Right lobe of liver (tissue), 6 donors: ENCODE measurements at regions not wholly inside any gene's neighbourhood (a gene's known extent, or its start where the extent isn't known, plus 50 kb on each side); places are given as distances from the start of the nearest gene placed in this dataset.

Experiments used
- ATAC-seq, 4 donors: fragments of 200-7000 bp; cut with Tn5 transposase; one replicate each; pipeline ENCODE4 v1.9.1; 2020; ENCODE audit warnings: mild to moderate bottlenecking in 4 of 4, moderate library complexity in 4 of 4
- DNase-seq, 3 donors: peaks; one replicate each; pipeline ENCODE4 v3.0.0-alpha.2; 2020
- H3K27ac ChIP-seq, 3 donors: fragments of 200-600 bp; one replicate each; pipeline ENCODE4 v1.8.0; 2022
- H3K27me3 ChIP-seq, 2 donors: fragments of 200-600 bp; one replicate each; pipeline ENCODE4 v1.8.0; 2022
- H3K36me3 ChIP-seq, 4 donors: fragments of 200-600 bp; sonication (generic) in 1 of 4; one replicate each; pipeline versions ENCODE4 v1.5.1 to v1.8.0; 2017 to 2022; ENCODE audit warnings: control low read depth in 1 of 4
- H3K4me1 ChIP-seq, 4 donors: fragments of 200-600 bp; sonication (generic) in 1 of 4; one replicate each; pipeline versions ENCODE4 v1.5.1 to v1.8.0; 2017 to 2022; ENCODE audit warnings: control low read depth in 1 of 4
- H3K4me3 ChIP-seq, 3 donors: fragments of 200-600 bp; one replicate each; pipeline ENCODE4 v1.8.0; 2022
- H3K9me3 ChIP-seq, 4 donors: fragments of 200-600 bp; sonication (generic) in 1 of 4; one replicate each; pipeline versions ENCODE4 v1.5.1 to v1.8.0; 2017 to 2022; ENCODE audit warnings: control low read depth in 1 of 4
- POLR2A ChIP-seq: fragments of 450-650 bp; IDR thresholded peaks from one replicate; pipeline ENCODE4 v1.6.1; 2017; ENCODE audit warnings: antibody characterized with exemption, mild to moderate bottlenecking
- WGBS: methylation state at CpG from one replicate; pipeline ENCODE4 v1.1.6; 2018; ENCODE audit warnings: low coverage, low lambda C conversion rate; ENCODE audit not compliant: insufficient coverage; ENCODE audit errors: missing lambda C conversion rate; 5-methylcytosine and 5-hydroxymethylcytosine counted together
- intact Hi-C, 2 donors: fragments of 100-400 bp; cut with DNase I; formaldehyde crosslinking; loops; one replicate each; pipeline versions ENCODE4 v1.11.2 to v1.14.1; 2022
- TF ChIP-seq, protein P1 (sequence below), 4 donors: fragments of 200-600 bp in 3 of 4; fragments of 450-650 bp in 1 of 4; IDR thresholded peaks; one replicate each; pipeline versions ENCODE4 v1.5.1 to v1.8.0; 2016 to 2022; ENCODE audit warnings: antibody characterized with exemption in 4 of 4, mild to moderate bottlenecking in 2 of 4
- donor health status: DM: no; HTN: yes; CAD: no.
- donor health status: DM: no; HTN: no; CAD: no.
- donor health status: DM: no; HTN: no; CAD: no.
- donor health status: DM: no; HTN: yes; CAD: no.
- donor health status: DM: no; HTN: yes; CAD: no.

DNA sequence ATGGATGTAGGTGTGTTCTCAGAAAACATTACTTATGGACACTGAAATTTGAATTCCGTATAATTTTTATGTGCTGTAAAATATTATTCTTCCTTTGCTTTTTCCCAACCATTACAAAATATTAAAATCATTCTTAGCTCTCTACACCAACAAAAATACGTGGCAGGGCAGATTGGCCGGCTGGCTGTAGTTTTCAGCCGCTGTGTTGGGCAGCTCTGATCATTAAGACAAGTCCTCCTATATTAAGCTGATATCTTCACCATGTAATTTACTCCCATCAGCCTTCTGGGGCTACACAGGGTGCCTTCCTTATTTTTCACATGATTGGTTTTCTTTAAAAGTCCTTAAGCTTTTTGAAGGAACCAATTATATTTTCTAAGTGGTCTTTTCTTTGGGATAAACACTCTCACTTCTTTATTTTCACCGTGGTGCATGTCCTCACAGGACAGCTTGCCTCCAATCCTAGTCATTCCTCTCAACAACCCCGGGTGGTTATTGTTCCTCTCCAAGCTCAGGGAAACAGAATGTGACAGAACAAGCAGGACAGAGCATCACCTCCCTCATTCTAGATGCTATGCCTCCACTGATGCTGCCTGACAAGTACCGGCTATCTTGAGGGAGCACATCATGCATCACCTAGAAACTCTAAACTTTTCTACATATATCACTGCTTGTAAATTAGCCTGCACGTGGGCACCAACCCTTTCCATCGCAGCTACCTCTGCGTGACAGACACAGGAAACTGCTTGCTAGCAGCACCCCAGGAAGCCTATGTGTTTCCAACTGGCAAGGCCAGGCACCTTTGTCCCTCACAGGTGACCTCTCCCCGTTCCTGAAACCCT, 362.3 kb downstream of the MYCN start:
- ATAC-seq = no peak
- Histone ChIP-seq H3K36me3 (no peaks in the 10 kb centered on the region), H3K9me3 (no peaks in the 10 kb centered on the region), H3K4me1 (no peaks in the 10 kb centered on the region), H3K4me3 (no peak overlapping the region), H3K27ac (no peak overlapping the region), H3K27me3 (peaks cover 0 to 5% of the 10 kb centered on the region in 2 donors)
- 48% methylated on average over 7 of the region's 11 CpGs for WGBS
- DNase-seq = no peak
- TF ChIP-seq, protein P1, sequence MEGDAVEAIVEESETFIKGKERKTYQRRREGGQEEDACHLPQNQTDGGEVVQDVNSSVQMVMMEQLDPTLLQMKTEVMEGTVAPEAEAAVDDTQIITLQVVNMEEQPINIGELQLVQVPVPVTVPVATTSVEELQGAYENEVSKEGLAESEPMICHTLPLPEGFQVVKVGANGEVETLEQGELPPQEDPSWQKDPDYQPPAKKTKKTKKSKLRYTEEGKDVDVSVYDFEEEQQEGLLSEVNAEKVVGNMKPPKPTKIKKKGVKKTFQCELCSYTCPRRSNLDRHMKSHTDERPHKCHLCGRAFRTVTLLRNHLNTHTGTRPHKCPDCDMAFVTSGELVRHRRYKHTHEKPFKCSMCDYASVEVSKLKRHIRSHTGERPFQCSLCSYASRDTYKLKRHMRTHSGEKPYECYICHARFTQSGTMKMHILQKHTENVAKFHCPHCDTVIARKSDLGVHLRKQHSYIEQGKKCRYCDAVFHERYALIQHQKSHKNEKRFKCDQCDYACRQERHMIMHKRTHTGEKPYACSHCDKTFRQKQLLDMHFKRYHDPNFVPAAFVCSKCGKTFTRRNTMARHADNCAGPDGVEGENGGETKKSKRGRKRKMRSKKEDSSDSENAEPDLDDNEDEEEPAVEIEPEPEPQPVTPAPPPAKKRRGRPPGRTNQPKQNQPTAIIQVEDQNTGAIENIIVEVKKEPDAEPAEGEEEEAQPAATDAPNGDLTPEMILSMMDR (IDR thresholded peaks at IDR 0.05) = no peak
- TF ChIP-seq POLR2A = no peak
- intact Hi-C loops = no loop called here

- no peak overlapping the region for H3K27ac ChIP-seq
- WGBS = 63% methylated on average over 2 of the region's 2 CpGs
- H3K36me3 ChIP-seq = no peaks in the 10 kb centered on the region
- H3K4me1 ChIP-seq = no peaks in the 10 kb centered on the region
- no peak for DNase-seq
- H3K27me3 ChIP-seq = peaks cover 0 to 5% of the 10 kb centered on the region in 2 donors
- no peak overlapping the region for H3K4me3 ChIP-seq
- no peaks in the 10 kb centered on the region for H3K9me3 ChIP-seq
- TF ChIP-seq, protein P1 (IDR thresholded peaks at IDR 0.05) = no peak
- no peak for ATAC-seq
- intact Hi-C loops = no loop called here
These were observed 361.6 kb downstream of the MYCN start for GRCh38 chr2:16301961-16302360.

GRCh38 chr2:16298866-16299265, 358.5 kb downstream of the MYCN start:
- no peak for DNase-seq
- Histone ChIP-seq H3K36me3 (no peaks in the 10 kb centered on the region), H3K4me3 (no peak overlapping the region), H3K27ac (no peak overlapping the region), H3K9me3 (no peaks in the 10 kb centered on the region), H3K4me1 (no peaks in the 10 kb centered on the region), H3K27me3 (peaks cover 0 to 5% of the 10 kb centered on the region in 2 donors)
- intact Hi-C loops = no loop called here
- 84% methylated on average over 3 of the region's 3 CpGs for WGBS
- no peak for ATAC-seq
- TF ChIP-seq POLR2A = no peak
- TF ChIP-seq, protein P1 (IDR thresholded peaks at IDR 0.05) = no peak

- H3K27ac ChIP-seq = no peak overlapping the region
- no peaks in the 10 kb centered on the region for H3K36me3 ChIP-seq
- intact Hi-C loops = no loop called here
- TF ChIP-seq POLR2A = no peak
- TF ChIP-seq, protein P1 (IDR thresholded peaks at IDR 0.05) = no peak
- ATAC-seq = no peak
- H3K4me3 ChIP-seq = no peak overlapping the region
- H3K9me3 ChIP-seq = no peaks in the 10 kb centered on the region
- no peak for DNase-seq
- peaks cover 0 to 5% of the 10 kb centered on the region in 2 donors for H3K27me3 ChIP-seq
- no peaks in the 10 kb centered on the region for H3K4me1 ChIP-seq
- 68% methylated on average over 8 of the region's 8 CpGs for WGBS
These were observed 356.2 kb downstream of the MYCN start for GRCh38 chr2:16296331-16297250.
